ENCODE measurements at regions not wholly inside any gene's neighbourhood (a gene's known extent, or its start where the extent isn't known, plus 50 kb on each side); places are given as distances from the start of the nearest gene placed in this dataset.
"Not testable (repeated sequence)": the region's sequence is repeated elsewhere in the genome, so short reads cannot be mapped to it uniquely, and the experiment has no call there.

GRCh38 chr10:59975918-59976317 is 69.6 kb upstream of the CCDC6 start:
- H3K4me1 Mint-ChIP-seq (ENCODE audit: low read depth, unreplicated experiment); H3K27ac Mint-ChIP-seq (ENCODE audit: unreplicated experiment); H3K36me3 Mint-ChIP-seq (ENCODE audit: insufficient read depth, unreplicated experiment); DNase-seq; intact Hi-C loops (cut with micrococcal nuclease; ENCODE audit: unreplicated experiment); CTCF ChIA-PET; H3K4me3 Mint-ChIP-seq (ENCODE audit: unreplicated experiment); H3K36me3 ChIP-seq (ENCODE audit: control insufficient read depth, insufficient read depth, low read length); BruUV-seq (replicated peaks); H3K4me3 ChIP-seq (ENCODE audit: low read depth, low read length); H3K27me3 ChIP-seq (replicated peaks; ENCODE audit: control insufficient read depth, insufficient read depth, low read length); H3K27me3 Mint-ChIP-seq (ENCODE audit: insufficient read depth, unreplicated experiment); POLR2A ChIA-PET: not testable (repeated sequence)
- Histone ChIP-seq H3K9me3 (peaks cover 50% of the 10 kb centered on the region), H3K4me1 (peaks cover 24% of the 10 kb centered on the region)
- H3K9me3 Mint-ChIP-seq (ENCODE audit: unreplicated experiment): peaks cover 60% of the 10 kb centered on the region

- POLR2A ChIA-PET: interaction anchor here (1.2 to 1.3 kb wide), 2 partner anchors 10 to 66 kb away, joined by 4 to 10 read pairs; partner anchors contain the start of gene CCDC6
- Histone ChIP-seq H3K36me3 (ENCODE audit: control insufficient read depth, insufficient read depth, low read length) (no peaks in the 10 kb centered on the region), H3K4me3 (ENCODE audit: low read depth, low read length) (no peak overlapping the region), H3K4me1 (peaks cover 40% of the 10 kb centered on the region), H3K9me3 (peaks cover 25% of the 10 kb centered on the region), H3K27me3 (replicated peaks; ENCODE audit: control insufficient read depth, insufficient read depth, low read length) (no peaks in the 10 kb centered on the region)
- intact Hi-C loops (cut with micrococcal nuclease; ENCODE audit: unreplicated experiment): loop anchor here (1.0 to 2.0 kb wide), 2 partner anchors 61 to 66 kb away; partner anchors contain the start of gene CCDC6
- H3K9me3 Mint-ChIP-seq (ENCODE audit: unreplicated experiment): peaks cover 26% of the 10 kb centered on the region
- CTCF ChIA-PET: interaction anchor here (0.5 to 1.6 kb wide), 5 partner anchors 31 to 248 kb away, joined by 3 to 7 read pairs (median 3); partner anchors contain the start of gene CCDC6
- TF ChIP-seq, protein P1, sequence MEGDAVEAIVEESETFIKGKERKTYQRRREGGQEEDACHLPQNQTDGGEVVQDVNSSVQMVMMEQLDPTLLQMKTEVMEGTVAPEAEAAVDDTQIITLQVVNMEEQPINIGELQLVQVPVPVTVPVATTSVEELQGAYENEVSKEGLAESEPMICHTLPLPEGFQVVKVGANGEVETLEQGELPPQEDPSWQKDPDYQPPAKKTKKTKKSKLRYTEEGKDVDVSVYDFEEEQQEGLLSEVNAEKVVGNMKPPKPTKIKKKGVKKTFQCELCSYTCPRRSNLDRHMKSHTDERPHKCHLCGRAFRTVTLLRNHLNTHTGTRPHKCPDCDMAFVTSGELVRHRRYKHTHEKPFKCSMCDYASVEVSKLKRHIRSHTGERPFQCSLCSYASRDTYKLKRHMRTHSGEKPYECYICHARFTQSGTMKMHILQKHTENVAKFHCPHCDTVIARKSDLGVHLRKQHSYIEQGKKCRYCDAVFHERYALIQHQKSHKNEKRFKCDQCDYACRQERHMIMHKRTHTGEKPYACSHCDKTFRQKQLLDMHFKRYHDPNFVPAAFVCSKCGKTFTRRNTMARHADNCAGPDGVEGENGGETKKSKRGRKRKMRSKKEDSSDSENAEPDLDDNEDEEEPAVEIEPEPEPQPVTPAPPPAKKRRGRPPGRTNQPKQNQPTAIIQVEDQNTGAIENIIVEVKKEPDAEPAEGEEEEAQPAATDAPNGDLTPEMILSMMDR (IDR thresholded peaks at IDR 0.05; ENCODE audit: insufficient read depth in 1 of 2, low read depth in 1 of 2, low read length in 1 of 2, severe bottlenecking in 1 of 2, unreplicated experiment in 1 of 2): no peak
- no peak overlapping the region for H3K27ac Mint-ChIP-seq (ENCODE audit: unreplicated experiment)
- H3K27me3 Mint-ChIP-seq (ENCODE audit: insufficient read depth, unreplicated experiment): no peaks in the 10 kb centered on the region
- peak; percentile 93 to 95 for DNase-seq
- no TSS peak for BruUV-seq (replicated peaks)
- H3K36me3 Mint-ChIP-seq (ENCODE audit: insufficient read depth, unreplicated experiment): no peaks in the 10 kb centered on the region
- H3K4me1 Mint-ChIP-seq (ENCODE audit: low read depth, unreplicated experiment): peaks cover 26% of the 10 kb centered on the region
- no peak overlapping the region for H3K4me3 Mint-ChIP-seq (ENCODE audit: unreplicated experiment)
Observed at GRCh38 chr10:59971915-59972314, 65.6 kb upstream of the CCDC6 start.

- POLR2A ChIA-PET: no interaction called here
- peaks cover 16% of the 10 kb centered on the region for H3K9me3 ChIP-seq
- intact Hi-C loops (cut with micrococcal nuclease; ENCODE audit: unreplicated experiment): no loop called here
- no peak overlapping the region for H3K4me3 ChIP-seq (ENCODE audit: low read depth, low read length)
- Mint-ChIP-seq H3K27me3 (ENCODE audit: insufficient read depth, unreplicated experiment) (no peaks in the 10 kb centered on the region), H3K27ac (ENCODE audit: unreplicated experiment) (no peak overlapping the region), H3K4me3 (ENCODE audit: unreplicated experiment) (no peak overlapping the region), H3K9me3 (ENCODE audit: unreplicated experiment) (peaks cover 20% of the 10 kb centered on the region), H3K36me3 (ENCODE audit: insufficient read depth, unreplicated experiment) (no peaks in the 10 kb centered on the region), H3K4me1 (ENCODE audit: low read depth, unreplicated experiment) (peaks cover 38% of the 10 kb centered on the region)
- no peak for DNase-seq
- no peaks in the 10 kb centered on the region for H3K36me3 ChIP-seq (ENCODE audit: control insufficient read depth, insufficient read depth, low read length)
- no peaks in the 10 kb centered on the region for H3K27me3 ChIP-seq (replicated peaks; ENCODE audit: control insufficient read depth, insufficient read depth, low read length)
- no TSS peak for BruUV-seq (replicated peaks)
- peaks cover 52% of the 10 kb centered on the region for H3K4me1 ChIP-seq
- CTCF ChIA-PET: interaction anchor here (1.6 kb wide), 1 partner anchor 65 kb away, joined by 7 read pairs; the partner anchor contains the start of gene CCDC6
- TF ChIP-seq, protein P1 (IDR thresholded peaks at IDR 0.05; ENCODE audit: insufficient read depth in 1 of 2, low read depth in 1 of 2, low read length in 1 of 2, severe bottlenecking in 1 of 2, unreplicated experiment in 1 of 2): no peak
Observed at GRCh38 chr10:59970396-59971368, 64.3 kb upstream of the CCDC6 start.
